HG02852 (cell line): ENCODE measurements at regions not wholly inside any gene's neighbourhood (a gene's known extent, or its start where the extent isn't known, plus 50 kb on each side); places are given as distances from the start of the nearest gene placed in this dataset.
"Not testable (repeated sequence)": the region's sequence is repeated elsewhere in the genome, so short reads cannot be mapped to it uniquely, and the experiment has no call there.

Experiments
- ATAC-seq: cut with Tn5 transposase; IDR thresholded peaks from one replicate; pipeline ENCODE4 v1.9.1; 2021; ENCODE audit warnings: mild to moderate bottlenecking, moderate library complexity; ENCODE audit not compliant: unreplicated experiment

- no peak for ATAC-seq
These were observed 89.9 kb upstream of the HAPLN1 start for GRCh38 chr5:83810511-83810910.

GRCh38 chr5:83802686-83803085 lies 82.0 kb upstream of the HAPLN1 start:
- no peak for ATAC-seq

GRCh38 chr5:83800201-83800600 lies 79.5 kb upstream of the HAPLN1 start:
- ATAC-seq = no peak

- not testable (repeated sequence) for ATAC-seq
These were observed 78.4 kb upstream of the HAPLN1 start for GRCh38 chr5:83799020-83799419.

- ATAC-seq = no peak
These were observed 68.7 kb upstream of the HAPLN1 start for GRCh38 chr5:83789371-83789770.

GRCh38 chr5:83787631-83788030 lies 67.0 kb upstream of the HAPLN1 start:
- ATAC-seq = no peak

GRCh38 chr5:83785176-83785668 lies 64.6 kb upstream of the HAPLN1 start:
- ATAC-seq = no peak

- no peak for ATAC-seq
These were observed 60.2 kb upstream of the HAPLN1 start for GRCh38 chr5:83780699-83781350.

- ATAC-seq = no peak
These were observed 57.2 kb upstream of the HAPLN1 start for GRCh38 chr5:83777856-83778255.

- no peak for ATAC-seq
These were observed 55.9 kb upstream of the HAPLN1 start for GRCh38 chr5:83776437-83777031.
